ENCODE measurements at regions not wholly inside any gene's neighbourhood (a gene's known extent, or its start where the extent isn't known, plus 50 kb on each side); places are given as distances from the start of the nearest gene placed in this dataset.

- TF ChIP-seq MAX (IDR thresholded peaks at IDR 0.05) (no peak), CTCF (IDR thresholded peaks at IDR 0.05; ENCODE audit: low read depth, low read length, missing input control) (no peak), JUND (IDR thresholded peaks at IDR 0.05) (no peak), REST (IDR thresholded peaks at IDR 0.05) (no peak), SP1 (IDR thresholded peaks at IDR 0.05) (no peak), FOXA1 (IDR thresholded peaks at IDR 0.05) (no peak), HNF4A (conservative IDR thresholded peaks at IDR 0.05) (no peak), HNF4G (IDR thresholded peaks at IDR 0.05) (no peak)
These were observed 68.2 kb upstream of the SSTR4 start for GRCh38 chr20:22966787-22967464.
